ENCODE measurements at regions not wholly inside any gene's neighbourhood (a gene's known extent, or its start where the extent isn't known, plus 50 kb on each side); places are given as distances from the start of the nearest gene placed in this dataset.
"Not testable (repeated sequence)": the region's sequence is repeated elsewhere in the genome, so short reads cannot be mapped to it uniquely, and the experiment has no call there.

DNA sequence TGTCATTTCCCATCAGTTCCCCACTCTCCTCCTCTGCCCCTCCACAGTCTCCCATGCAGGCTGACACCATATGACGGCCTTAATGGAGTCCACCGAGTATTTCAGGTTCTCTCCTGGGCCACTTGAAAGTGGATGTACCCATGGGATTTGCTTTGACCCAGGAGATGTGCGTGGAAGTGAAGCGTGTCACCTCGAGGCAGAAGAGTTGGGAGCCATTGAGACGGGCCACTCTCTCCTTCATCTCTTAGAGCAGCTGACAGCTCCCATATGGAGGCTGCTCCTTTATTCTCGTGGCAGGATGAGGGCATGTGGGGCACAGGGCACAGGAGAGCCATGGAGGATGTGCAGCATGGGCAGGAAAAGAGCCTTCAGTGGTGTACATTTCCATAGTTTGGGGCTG is 144.7 kb upstream of the CRYM start:
- H3K27ac Mint-ChIP-seq, H3K36me3 Mint-ChIP-seq, H3K27me3 Mint-ChIP-seq, H3K4me1 Mint-ChIP-seq, H3K9me3 Mint-ChIP-seq, ATAC-seq, H3K4me3 Mint-ChIP-seq: not testable (repeated sequence)

DNA sequence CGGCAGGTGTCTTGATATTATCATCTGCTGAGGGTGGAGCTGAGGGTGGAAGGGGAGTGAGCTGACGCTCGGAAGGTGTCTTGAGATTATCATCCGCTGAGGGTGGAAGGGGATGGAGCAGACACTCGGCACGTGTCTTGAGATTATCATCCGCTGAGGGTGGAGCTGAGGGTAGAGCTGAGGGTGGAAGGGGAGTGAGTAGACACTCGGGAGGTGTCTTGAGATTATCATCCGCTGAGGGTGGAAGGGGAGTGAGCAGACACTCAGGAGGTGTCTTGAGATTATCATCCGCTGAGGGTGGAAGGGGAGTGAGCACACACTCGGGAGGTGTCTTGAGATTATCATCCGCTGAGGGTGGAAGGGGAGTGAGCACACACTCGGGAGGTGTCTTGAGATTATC is 126.6 kb upstream of the CRYM start:
- H3K9me3 Mint-ChIP-seq, ATAC-seq, H3K4me1 Mint-ChIP-seq, H3K36me3 Mint-ChIP-seq, H3K27ac Mint-ChIP-seq, H3K27me3 Mint-ChIP-seq, H3K4me3 Mint-ChIP-seq: not testable (repeated sequence)

DNA sequence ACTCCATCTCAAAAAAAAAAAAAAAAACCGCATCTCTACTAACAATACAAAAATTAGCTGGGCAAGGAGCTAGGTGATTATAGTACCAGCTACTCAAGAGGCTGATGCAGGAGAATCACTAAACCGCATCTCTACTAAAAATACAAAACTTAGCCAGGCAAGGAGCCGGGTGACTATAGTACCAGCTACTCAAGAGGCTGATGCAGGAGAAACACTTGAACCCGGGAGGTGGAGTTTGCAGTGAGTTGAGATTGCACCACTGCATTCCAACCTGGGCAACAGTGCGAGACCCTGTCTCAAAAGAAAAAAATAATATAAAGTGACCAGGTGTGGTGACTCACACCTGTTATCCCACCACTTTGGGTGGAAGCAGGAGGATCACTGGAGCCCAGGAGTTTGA is 119.8 kb upstream of the CRYM start:
- H3K4me3 Mint-ChIP-seq, H3K4me1 Mint-ChIP-seq, H3K36me3 Mint-ChIP-seq, H3K27ac Mint-ChIP-seq, ATAC-seq, H3K9me3 Mint-ChIP-seq, H3K27me3 Mint-ChIP-seq: not testable (repeated sequence)

DNA sequence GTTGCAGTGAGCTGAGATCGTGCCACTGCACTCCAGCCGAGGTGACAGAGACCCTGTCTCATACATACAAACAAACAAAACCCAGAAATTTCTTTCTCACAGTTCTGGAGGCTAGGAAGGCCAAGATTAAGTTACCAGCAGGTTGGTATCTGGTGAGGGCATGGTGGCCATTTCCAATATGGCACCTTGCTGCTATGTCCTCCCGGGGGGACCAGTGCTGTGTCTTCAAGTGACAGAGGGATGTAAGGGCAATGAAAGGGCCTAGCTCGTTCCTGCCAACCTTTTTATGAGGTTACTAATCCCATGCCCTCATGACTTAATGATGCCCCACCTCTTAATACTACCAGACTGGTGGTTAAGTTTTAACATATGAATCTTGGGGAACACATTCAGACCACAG is 118.5 kb upstream of the CRYM start:
- ATAC-seq, H3K27me3 Mint-ChIP-seq, H3K4me3 Mint-ChIP-seq, H3K27ac Mint-ChIP-seq, H3K36me3 Mint-ChIP-seq, H3K4me1 Mint-ChIP-seq, H3K9me3 Mint-ChIP-seq: not testable (repeated sequence)

DNA sequence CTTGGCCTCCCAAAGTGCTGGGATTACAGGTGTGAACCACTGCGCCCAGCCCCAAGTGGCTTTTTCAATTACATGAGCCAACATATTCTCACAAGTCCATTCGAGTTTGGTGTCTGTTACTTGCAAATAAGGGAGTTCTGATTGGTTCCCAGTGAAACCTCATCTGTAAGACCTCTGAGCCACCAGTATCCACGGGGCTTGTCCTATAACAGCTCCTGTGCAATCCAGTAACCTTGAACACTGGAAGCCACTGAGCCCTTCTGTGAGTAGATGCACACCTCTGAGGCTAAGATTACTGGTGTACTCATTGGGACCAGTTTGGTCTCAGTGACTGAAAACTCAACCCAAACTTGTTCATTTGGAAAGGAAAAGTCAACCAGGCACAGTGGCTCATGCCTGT is 112.5 kb upstream of the CRYM start:
- not testable (repeated sequence) for H3K36me3 Mint-ChIP-seq, H3K4me3 Mint-ChIP-seq, H3K27me3 Mint-ChIP-seq, H3K27ac Mint-ChIP-seq, ATAC-seq, H3K9me3 Mint-ChIP-seq, H3K4me1 Mint-ChIP-seq

DNA sequence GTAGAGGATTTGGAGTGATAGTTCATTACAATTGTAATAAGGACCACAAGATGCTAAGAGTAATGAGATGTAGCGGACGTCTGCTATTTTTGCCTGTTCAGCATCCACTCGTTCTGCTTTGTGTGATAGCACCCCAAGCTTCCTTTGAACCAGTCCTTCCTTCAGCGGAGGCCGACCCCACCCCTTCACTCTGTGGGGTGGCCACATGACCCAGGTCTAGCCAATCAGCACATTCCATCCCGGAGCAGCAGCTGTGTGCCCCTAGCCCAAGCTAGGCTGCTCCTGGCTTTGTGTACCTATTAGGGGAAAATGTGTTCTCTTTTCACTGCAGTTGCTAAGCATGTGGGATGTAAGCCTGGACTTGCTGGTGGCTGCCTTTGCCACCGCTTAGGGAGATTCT is 111.8 kb upstream of the CRYM start:
- not testable (repeated sequence) for H3K27me3 Mint-ChIP-seq, H3K36me3 Mint-ChIP-seq, H3K4me3 Mint-ChIP-seq, ATAC-seq, H3K27ac Mint-ChIP-seq, H3K4me1 Mint-ChIP-seq, H3K9me3 Mint-ChIP-seq

DNA sequence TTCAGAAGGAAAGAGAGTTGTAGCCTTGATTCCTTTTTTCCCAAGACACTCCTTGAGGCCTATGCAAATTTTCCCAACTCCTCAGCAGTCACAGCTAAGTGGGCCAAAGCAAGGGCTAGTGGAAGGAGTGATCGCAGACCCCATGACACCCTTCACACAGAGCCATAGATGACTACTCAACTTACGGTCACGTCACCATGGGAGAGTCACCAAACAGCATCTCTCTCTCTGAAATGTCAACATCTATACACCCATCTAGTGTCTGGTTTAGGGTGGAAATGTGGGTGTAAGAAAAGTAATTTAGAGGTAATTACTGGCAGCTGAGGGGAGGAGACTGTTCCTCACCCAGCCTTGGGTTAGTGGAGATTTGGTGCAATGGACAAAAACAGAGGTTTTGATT is 109.7 kb upstream of the CRYM start:
- H3K36me3 Mint-ChIP-seq, H3K4me1 Mint-ChIP-seq, ATAC-seq: not testable (repeated sequence)

DNA sequence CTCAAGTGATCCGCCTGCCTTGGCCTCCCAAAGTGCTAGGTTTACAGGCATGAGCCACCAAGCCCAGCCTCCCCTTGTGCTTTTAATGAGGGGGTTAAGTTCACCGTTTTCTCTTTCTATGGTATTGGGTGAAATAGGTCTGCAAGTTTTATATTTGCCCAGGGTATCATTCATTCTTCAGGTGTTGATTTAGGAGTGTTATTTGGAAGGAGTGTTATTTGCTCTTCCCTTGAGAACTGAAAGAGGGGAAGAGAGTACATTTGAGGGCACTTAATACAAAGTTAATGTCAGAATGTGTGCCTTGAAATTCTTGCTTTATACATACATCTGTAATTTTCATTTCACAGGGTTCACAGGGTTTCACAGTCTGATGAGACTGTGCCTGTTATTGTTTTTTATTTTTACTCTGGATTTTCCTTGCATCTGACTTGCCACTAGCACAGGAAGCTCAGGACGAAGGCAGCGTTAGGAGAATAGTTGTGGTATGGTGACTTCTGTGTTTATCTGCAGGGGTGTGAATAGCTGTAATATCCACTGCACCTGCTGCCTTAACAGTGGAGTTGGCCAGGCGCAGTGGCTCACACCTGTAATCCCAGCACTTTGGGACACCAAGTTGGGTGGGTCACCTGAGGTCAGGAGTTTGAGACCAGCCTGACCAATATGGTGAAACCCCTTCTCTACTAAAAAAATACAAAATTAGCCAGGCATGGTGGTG is 108.3 kb upstream of the CRYM start:
- not testable (repeated sequence) for ATAC-seq, H3K27me3 Mint-ChIP-seq, H3K4me1 Mint-ChIP-seq, H3K9me3 Mint-ChIP-seq, H3K36me3 Mint-ChIP-seq, H3K27ac Mint-ChIP-seq, H3K4me3 Mint-ChIP-seq

More for the DNA sequence above, 109.7 kb upstream of the CRYM start:
- H3K9me3 Mint-ChIP-seq, H3K27ac Mint-ChIP-seq, H3K4me3 Mint-ChIP-seq, H3K27me3 Mint-ChIP-seq: not testable (repeated sequence)

DNA sequence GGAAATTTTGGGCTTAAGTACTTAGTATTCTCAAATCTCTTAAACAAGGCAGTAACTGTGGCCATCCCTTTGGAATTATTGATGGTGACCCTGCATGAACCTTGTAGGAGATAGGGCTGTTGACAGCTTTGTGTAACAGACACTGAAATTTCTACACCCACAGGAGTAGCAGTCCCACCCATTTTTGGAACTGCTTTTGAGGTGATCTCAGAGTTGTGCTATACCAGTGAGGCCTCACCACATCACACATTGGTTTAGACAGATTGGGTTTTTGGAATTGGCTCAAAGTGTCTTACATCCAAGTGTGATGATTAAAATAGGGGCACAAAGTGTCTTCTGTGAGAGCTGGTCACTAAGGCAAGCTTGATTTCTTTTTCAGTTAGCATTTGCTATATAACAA is 105.6 kb upstream of the CRYM start:
- not testable (repeated sequence) for H3K4me3 Mint-ChIP-seq, ATAC-seq, H3K27me3 Mint-ChIP-seq, H3K27ac Mint-ChIP-seq, H3K9me3 Mint-ChIP-seq, H3K4me1 Mint-ChIP-seq, H3K36me3 Mint-ChIP-seq

DNA sequence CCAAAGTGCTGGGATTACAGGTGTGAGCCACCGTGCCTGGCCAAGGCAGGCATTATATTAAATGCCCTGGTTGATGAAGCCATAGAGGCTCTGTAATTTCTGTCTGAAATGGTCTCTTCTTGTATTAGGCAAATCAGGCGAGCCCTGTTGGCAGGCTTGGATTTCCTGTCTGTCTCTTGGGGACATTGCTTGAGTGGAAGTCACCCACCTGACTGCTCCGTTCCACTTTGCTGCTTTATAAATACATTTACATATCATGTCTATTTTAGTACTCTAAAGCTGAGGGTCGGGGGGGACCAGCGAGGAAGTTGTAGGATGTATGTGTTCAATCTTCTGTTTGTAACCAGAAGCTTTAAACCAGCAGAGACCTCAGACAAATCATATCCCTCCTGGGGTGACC is 101.6 kb upstream of the CRYM start:
- H3K9me3 Mint-ChIP-seq, H3K27me3 Mint-ChIP-seq, H3K4me1 Mint-ChIP-seq, H3K27ac Mint-ChIP-seq, H3K36me3 Mint-ChIP-seq: not testable (repeated sequence)
- peak; percentile 96 for ATAC-seq
- peak overlapping the region; percentile 46 for H3K4me3 Mint-ChIP-seq

DNA sequence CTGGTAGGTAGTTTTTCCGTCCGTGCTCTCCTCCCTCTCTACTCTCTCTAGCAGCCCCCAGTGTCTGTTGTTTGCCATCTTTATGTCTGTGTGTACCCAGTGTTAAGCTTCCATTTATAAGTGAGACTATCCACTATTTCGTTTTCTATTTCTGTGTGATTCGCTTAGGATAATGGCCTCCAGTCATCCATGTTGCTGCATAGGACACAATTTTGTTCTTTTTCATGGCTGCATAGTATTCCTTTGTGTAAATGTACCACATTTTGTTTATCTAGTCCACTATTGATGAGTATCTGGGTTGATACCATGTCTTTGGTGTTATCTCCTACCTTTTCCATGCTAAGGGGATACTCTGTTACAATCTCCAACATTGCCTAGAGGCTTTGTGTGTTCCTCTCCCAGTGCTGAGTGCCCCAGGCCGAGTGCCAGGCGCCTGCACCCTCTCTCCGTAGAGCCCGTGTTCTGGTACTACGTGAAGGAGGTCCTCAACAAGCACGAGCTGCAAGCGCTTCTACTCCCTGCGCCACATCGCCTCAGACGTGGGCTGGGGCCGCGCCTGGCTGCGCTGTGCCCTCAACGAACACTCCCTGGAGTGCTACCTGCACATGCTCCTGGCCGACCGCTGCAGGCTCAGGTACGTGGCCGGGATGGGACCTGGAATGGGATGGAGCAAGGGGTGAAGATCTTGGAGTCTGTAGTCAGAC is 98.3 kb upstream of the CRYM start:
- not testable (repeated sequence) for ATAC-seq, H3K4me3 Mint-ChIP-seq, H3K27ac Mint-ChIP-seq, H3K9me3 Mint-ChIP-seq, H3K4me1 Mint-ChIP-seq, H3K36me3 Mint-ChIP-seq, H3K27me3 Mint-ChIP-seq

DNA sequence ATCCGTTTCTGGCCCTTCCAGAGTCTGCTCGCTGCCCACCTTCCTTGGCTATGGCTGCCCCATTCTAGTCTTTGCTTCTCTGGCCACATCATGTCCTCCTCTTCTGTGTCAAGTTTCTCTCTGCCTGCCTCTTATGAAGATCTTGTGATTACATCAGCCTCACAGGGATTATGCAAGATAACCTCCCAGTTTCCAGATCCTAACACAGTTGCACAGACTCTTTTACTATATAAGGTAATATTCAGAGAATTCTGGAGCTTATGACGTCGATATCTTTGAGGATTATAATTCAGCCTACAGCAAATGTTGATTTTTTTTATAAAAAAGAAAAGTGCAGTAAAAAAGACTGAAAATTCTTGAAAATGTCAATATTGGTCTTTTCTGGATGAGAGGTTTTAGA is 97.2 kb upstream of the CRYM start:
- H3K9me3 Mint-ChIP-seq, H3K4me1 Mint-ChIP-seq, H3K27me3 Mint-ChIP-seq, H3K4me3 Mint-ChIP-seq, ATAC-seq, H3K27ac Mint-ChIP-seq, H3K36me3 Mint-ChIP-seq: not testable (repeated sequence)

DNA sequence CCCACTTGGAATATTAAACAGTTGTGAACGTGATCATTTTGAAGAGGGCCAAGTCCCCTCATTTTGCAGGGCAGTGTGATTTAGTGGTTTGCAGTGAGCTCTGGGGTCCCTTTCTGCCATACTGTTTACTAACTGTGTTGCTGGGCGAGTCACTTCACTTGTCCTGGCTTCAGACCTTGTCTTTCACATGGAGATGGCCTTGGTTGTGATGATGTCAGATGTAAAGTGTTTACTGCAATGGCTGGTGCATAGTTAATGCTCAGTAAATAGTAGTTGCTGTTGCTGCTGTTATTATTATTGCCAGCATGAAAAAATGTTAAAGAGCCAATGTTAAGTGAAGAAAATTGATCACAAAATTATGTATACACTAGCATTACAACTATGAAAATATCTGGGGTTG is 95.4 kb upstream of the CRYM start:
- not testable (repeated sequence) for H3K27me3 Mint-ChIP-seq, H3K36me3 Mint-ChIP-seq, H3K4me1 Mint-ChIP-seq, H3K27ac Mint-ChIP-seq, H3K4me3 Mint-ChIP-seq, H3K9me3 Mint-ChIP-seq, ATAC-seq

DNA sequence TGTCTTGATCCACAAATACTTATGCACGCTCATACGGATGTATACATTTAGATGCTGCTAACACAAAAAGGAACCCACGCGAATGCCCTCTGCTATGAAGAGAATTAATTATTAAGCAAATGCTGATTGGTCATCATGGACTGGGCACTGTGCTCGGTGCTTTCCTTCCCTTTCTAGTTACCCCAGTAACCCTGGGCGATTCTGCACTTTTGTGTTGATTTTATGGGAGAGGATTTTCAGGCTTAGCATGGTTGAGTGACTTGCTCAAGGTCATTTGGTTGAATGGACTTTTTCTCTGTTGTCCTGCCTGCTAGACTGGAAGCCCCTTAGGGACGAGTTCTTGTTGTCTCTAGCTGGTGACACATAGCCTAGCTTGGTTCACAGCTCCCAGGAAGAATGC is 94.8 kb upstream of the CRYM start:
- not testable (repeated sequence) for H3K27ac Mint-ChIP-seq, H3K9me3 Mint-ChIP-seq, ATAC-seq, H3K36me3 Mint-ChIP-seq, H3K4me3 Mint-ChIP-seq, H3K27me3 Mint-ChIP-seq
- H3K4me1 Mint-ChIP-seq: peaks cover 12% of the 10 kb centered on the region

DNA sequence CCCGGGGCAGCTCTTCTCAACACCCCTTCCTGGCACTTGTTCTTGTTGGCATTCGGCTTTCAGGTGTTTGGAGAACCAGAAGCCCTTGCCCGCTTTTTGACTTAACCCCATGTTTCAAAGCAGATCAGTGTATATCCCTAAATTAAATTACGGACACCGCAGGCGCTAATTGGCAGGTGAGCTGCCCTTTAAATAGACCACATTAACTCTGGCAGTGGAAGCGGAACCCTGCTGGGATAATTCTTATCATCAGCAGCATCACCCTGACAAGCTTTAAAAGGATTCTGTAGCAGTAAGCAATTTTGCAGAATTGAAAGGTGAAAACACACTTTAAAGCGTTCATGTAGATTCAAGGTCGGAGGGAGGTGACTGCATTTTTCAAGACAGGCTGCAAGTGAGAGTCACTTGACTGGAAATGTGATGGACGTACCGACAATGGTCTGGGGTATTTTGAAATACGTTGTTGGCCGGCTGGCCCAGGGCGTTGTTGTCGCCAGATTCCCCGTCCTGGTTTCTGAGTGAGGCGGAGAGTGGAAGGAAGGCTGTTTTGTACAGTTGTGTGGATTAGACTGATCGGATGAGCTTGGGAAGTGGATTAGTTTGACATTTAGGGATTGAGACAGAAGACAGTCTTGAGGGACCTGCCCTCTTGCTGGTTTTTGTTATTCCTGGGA is 94.2 kb upstream of the CRYM start:
- not testable (repeated sequence) for H3K4me3 Mint-ChIP-seq, H3K27me3 Mint-ChIP-seq
- peaks cover 18% of the 10 kb centered on the region for H3K4me1 Mint-ChIP-seq

DNA sequence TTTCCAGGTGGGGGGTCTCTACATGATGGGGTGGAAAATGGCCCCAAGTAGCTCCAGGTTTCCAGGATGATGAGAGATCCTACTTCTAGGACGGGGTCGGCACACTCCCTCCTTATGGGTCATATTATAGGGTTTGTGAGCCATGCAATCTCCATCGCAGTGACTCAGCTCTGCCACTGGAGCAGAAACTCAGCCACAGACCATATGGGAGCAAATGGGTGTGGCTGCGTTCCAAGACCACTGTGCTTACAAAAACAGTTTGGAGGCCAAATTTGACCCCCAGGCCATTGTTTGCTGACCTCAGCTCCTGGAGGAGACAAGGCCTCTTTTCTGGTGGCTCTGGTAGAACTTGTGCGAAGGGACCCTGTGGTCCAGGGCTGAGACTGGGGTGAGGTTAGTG is 92.7 kb upstream of the CRYM start:
- H3K36me3 Mint-ChIP-seq, H3K27me3 Mint-ChIP-seq, H3K27ac Mint-ChIP-seq, H3K9me3 Mint-ChIP-seq, H3K4me3 Mint-ChIP-seq, ATAC-seq: not testable (repeated sequence)
- peaks cover 25% of the 10 kb centered on the region for H3K4me1 Mint-ChIP-seq

More for the DNA sequence above, 94.2 kb upstream of the CRYM start:
- H3K9me3 Mint-ChIP-seq, ATAC-seq, H3K36me3 Mint-ChIP-seq, H3K27ac Mint-ChIP-seq: not testable (repeated sequence)

Data from stimulated activated memory B cell treated with anti-CD40 and anti-IgM and Interleukin-4, amounts not matched to agents 10 μg/mL and 1 μg/mL and 100 μg/mL, for 72 hours (primary cell).